ENCODE measurements at regions not wholly inside any gene's neighbourhood (a gene's known extent, or its start where the extent isn't known, plus 50 kb on each side); places are given as distances from the start of the nearest gene placed in this dataset.

GRCh38 chr2:145070703-145071102, 550.8 kb upstream of the ZEB2 start:
- TF ChIP-seq CTCF (conservative IDR thresholded peaks at IDR 0.05; ENCODE audit: low read length), result no peak
- H3K4me3 ChIP-seq (ENCODE audit: low read length), result no peak overlapping the region
- no peak for DNase-seq (ENCODE audit: low read depth)

GRCh38 chr2:145068509-145068908, 548.6 kb upstream of the ZEB2 start:
- no peak for TF ChIP-seq CTCF (conservative IDR thresholded peaks at IDR 0.05; ENCODE audit: low read length)
- no peak overlapping the region for H3K4me3 ChIP-seq (ENCODE audit: low read length)
- DNase-seq (ENCODE audit: low read depth), result no peak

GRCh38 chr2:145067549-145068030, 547.7 kb upstream of the ZEB2 start:
- DNase-seq (ENCODE audit: low read depth), result no peak
- H3K4me3 ChIP-seq (ENCODE audit: low read length), result no peak overlapping the region
- TF ChIP-seq CTCF (conservative IDR thresholded peaks at IDR 0.05; ENCODE audit: low read length), result no peak

- no peak for TF ChIP-seq CTCF (conservative IDR thresholded peaks at IDR 0.05; ENCODE audit: low read length)
- DNase-seq (ENCODE audit: low read depth), result peak; percentile 41
Observed at GRCh38 chr2:145066856-145067548, 547.1 kb upstream of the ZEB2 start.

GRCh38 chr2:145066151-145066661, 546.3 kb upstream of the ZEB2 start:
- no peak overlapping the region for H3K4me3 ChIP-seq (ENCODE audit: low read length)
- peak; percentile 45 for DNase-seq (ENCODE audit: low read depth)
- no peak for TF ChIP-seq CTCF (conservative IDR thresholded peaks at IDR 0.05; ENCODE audit: low read length)

More at GRCh38 chr2:145066856-145067548, 547.1 kb upstream of the ZEB2 start:
- no peak overlapping the region for H3K4me3 ChIP-seq (ENCODE audit: low read length)

- TF ChIP-seq CTCF (conservative IDR thresholded peaks at IDR 0.05; ENCODE audit: low read length), result no peak
- no peak for DNase-seq (ENCODE audit: low read depth)
- no peak overlapping the region for H3K4me3 ChIP-seq (ENCODE audit: low read length)
Observed at GRCh38 chr2:145065342-145065741, 545.4 kb upstream of the ZEB2 start.

GRCh38 chr2:145064511-145064910, 544.6 kb upstream of the ZEB2 start:
- TF ChIP-seq CTCF (conservative IDR thresholded peaks at IDR 0.05; ENCODE audit: low read length), result no peak
- DNase-seq (ENCODE audit: low read depth), result no peak
- no peak overlapping the region for H3K4me3 ChIP-seq (ENCODE audit: low read length)
